PC-9 (cell line): ENCODE measurements at regions not wholly inside any gene's neighbourhood (a gene's known extent, or its start where the extent isn't known, plus 50 kb on each side); places are given as distances from the start of the nearest gene placed in this dataset.

Experiments used
- EZH2 ChIP-seq: fragments of 200-600 bp; sonication (generic); IDR thresholded peaks from 2 replicates; pipeline ENCODE4 v1.8.0; 2017; ENCODE audit warnings: antibody characterized with exemption, low read depth
- TF ChIP-seq, protein P1 (sequence below): fragments of 200-600 bp; sonication (generic); conservative IDR thresholded peaks from 2 replicates; pipeline ENCODE4 v1.6.1; 2017; ENCODE audit warnings: mixed run types, antibody characterized with exemption, mild to moderate bottlenecking, moderate library complexity

DNA sequence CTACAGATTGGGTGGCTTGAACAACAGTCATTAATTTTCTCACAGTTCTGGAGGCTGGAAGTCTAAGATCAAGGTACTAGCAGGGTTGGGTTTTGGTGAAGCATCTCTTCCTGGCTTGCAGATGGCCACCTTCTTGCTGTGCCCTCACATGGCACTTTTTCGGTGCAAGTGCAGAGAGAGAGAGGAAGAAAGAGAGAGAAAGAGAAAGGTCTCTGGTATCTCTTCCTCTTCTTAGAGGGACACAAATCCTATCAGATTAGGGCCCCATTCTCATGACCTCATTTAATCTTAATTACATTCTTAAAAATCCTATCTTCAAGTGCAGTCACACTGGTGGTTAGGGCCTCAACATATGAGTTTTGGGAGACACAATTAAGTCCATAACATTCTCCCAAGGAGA is 167.1 kb downstream of the NFKBIZ start:
- TF ChIP-seq, protein P1, sequence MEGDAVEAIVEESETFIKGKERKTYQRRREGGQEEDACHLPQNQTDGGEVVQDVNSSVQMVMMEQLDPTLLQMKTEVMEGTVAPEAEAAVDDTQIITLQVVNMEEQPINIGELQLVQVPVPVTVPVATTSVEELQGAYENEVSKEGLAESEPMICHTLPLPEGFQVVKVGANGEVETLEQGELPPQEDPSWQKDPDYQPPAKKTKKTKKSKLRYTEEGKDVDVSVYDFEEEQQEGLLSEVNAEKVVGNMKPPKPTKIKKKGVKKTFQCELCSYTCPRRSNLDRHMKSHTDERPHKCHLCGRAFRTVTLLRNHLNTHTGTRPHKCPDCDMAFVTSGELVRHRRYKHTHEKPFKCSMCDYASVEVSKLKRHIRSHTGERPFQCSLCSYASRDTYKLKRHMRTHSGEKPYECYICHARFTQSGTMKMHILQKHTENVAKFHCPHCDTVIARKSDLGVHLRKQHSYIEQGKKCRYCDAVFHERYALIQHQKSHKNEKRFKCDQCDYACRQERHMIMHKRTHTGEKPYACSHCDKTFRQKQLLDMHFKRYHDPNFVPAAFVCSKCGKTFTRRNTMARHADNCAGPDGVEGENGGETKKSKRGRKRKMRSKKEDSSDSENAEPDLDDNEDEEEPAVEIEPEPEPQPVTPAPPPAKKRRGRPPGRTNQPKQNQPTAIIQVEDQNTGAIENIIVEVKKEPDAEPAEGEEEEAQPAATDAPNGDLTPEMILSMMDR: no peak
- no peak for TF ChIP-seq EZH2
